ENCODE measurements at regions not wholly inside any gene's neighbourhood (a gene's known extent, or its start where the extent isn't known, plus 50 kb on each side); places are given as distances from the start of the nearest gene placed in this dataset.

- peak; percentile 14 for DNase-seq (ENCODE audit: low spot score)
These were observed 97.1 kb upstream of the NXT1 start for GRCh38 chr20:23253524-23253923.

- no peak for DNase-seq (ENCODE audit: low spot score)
These were observed 98.8 kb upstream of the NXT1 start for GRCh38 chr20:23251779-23252178.

GRCh38 chr20:23249541-23249940 is 101.0 kb upstream of the NXT1 start:
- peak; percentile 37 for DNase-seq (ENCODE audit: low spot score)

- no peak for DNase-seq (ENCODE audit: low spot score)
These were observed 102.1 kb upstream of the NXT1 start for GRCh38 chr20:23248461-23248882.

GRCh38 chr20:23246717-23247664 is 103.6 kb upstream of the NXT1 start:
- peak; percentile 57 for DNase-seq (ENCODE audit: low spot score)

GRCh38 chr20:23245553-23246181 is 104.9 kb upstream of the NXT1 start:
- DNase-seq (ENCODE audit: low spot score) = peak; percentile 71

- DNase-seq (ENCODE audit: low spot score) = peak; percentile 62
These were observed 105.6 kb upstream of the NXT1 start for GRCh38 chr20:23244916-23245552.

- peak; percentile 51 for DNase-seq (ENCODE audit: low spot score)
These were observed 106.3 kb upstream of the NXT1 start for GRCh38 chr20:23244156-23244915.

- DNase-seq (ENCODE audit: low spot score) = no peak
These were observed 106.8 kb upstream of the NXT1 start for GRCh38 chr20:23243791-23244155.

GRCh38 chr20:23242556-23243180 is 107.9 kb upstream of the NXT1 start:
- DNase-seq (ENCODE audit: low spot score) = no peak

GRCh38 chr20:23242104-23242503 is 108.5 kb upstream of the NXT1 start:
- DNase-seq (ENCODE audit: low spot score) = peak; percentile 30

GRCh38 chr20:23241416-23241815 is 109.2 kb upstream of the NXT1 start:
- peak; percentile 28 for DNase-seq (ENCODE audit: low spot score)

- DNase-seq (ENCODE audit: low spot score) = no peak
These were observed 110.1 kb upstream of the NXT1 start for GRCh38 chr20:23240519-23240918.

- no peak for DNase-seq (ENCODE audit: low spot score)
These were observed 113.4 kb upstream of the NXT1 start for GRCh38 chr20:23237201-23237600.

- no peak for DNase-seq (ENCODE audit: low spot score)
These were observed 115.2 kb upstream of the NXT1 start for GRCh38 chr20:23235173-23236027.

- DNase-seq (ENCODE audit: low spot score) = no peak
These were observed 116.1 kb upstream of the NXT1 start for GRCh38 chr20:23234311-23235078.

- no peak for DNase-seq (ENCODE audit: low spot score)
These were observed 117.2 kb upstream of the NXT1 start for GRCh38 chr20:23233341-23233740.

GRCh38 chr20:23232679-23233308 is 117.8 kb upstream of the NXT1 start:
- DNase-seq (ENCODE audit: low spot score) = no peak

GRCh38 chr20:23232219-23232581 is 118.4 kb upstream of the NXT1 start:
- no peak for DNase-seq (ENCODE audit: low spot score)
